ENCODE measurements at regions not wholly inside any gene's neighbourhood (a gene's known extent, or its start where the extent isn't known, plus 50 kb on each side); places are given as distances from the start of the nearest gene placed in this dataset.

GRCh38 chr3:168628549-168628948 lies 532.8 kb upstream of the GOLIM4 start:
- H3K4me3 ChIP-seq = no peak overlapping the region
- no peak for TF ChIP-seq CTCF (IDR thresholded peaks at IDR 0.05)
- no peak overlapping the region for H3K27ac ChIP-seq
- DNase-seq (ENCODE audit: low spot score) = no peak

GRCh38 chr3:168625477-168625876 lies 529.8 kb upstream of the GOLIM4 start:
- DNase-seq (ENCODE audit: low spot score) = no peak
- H3K4me3 ChIP-seq = no peak overlapping the region
- no peak for TF ChIP-seq CTCF (IDR thresholded peaks at IDR 0.05)
- no peak overlapping the region for H3K27ac ChIP-seq

DNA sequence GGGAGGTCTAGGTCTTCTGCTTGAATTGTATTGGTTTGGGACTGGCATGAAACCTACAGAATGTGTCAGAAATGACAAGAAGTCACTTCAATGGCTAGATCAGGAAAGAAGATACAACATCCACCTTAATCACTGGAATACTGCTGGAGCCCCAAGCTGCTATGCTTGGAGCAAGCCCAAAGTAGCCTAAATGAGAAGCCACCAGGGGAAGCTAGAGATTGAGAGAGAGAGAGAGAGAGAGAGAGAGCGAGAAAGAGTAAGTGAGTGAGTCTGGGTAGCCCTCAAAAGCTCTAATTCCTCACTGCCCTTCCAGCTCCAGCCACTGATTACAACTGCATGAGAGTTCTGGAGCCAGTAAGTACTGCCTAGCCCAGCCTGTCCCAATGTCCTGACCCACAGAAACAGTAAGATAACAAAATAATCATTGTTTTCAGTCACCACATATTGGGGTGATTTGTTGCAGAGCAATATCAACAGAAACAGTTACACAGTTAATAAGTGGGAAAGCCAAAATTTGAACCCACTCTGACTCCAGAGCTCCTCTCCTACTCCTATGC lies 529.2 kb upstream of the GOLIM4 start:
- TF ChIP-seq CTCF (IDR thresholded peaks at IDR 0.05) = no peak
- no peak for DNase-seq (ENCODE audit: low spot score)
- Histone ChIP-seq H3K27ac (no peak overlapping the region), H3K4me3 (no peak overlapping the region)

GRCh38 chr3:168624195-168624594 lies 528.5 kb upstream of the GOLIM4 start:
- no peak overlapping the region for H3K27ac ChIP-seq
- no peak for TF ChIP-seq CTCF (IDR thresholded peaks at IDR 0.05)
- DNase-seq (ENCODE audit: low spot score) = no peak
- H3K4me3 ChIP-seq = no peak overlapping the region

GRCh38 chr3:168622795-168623194 lies 527.1 kb upstream of the GOLIM4 start:
- no peak for TF ChIP-seq CTCF (IDR thresholded peaks at IDR 0.05)
- H3K4me3 ChIP-seq = no peak overlapping the region
- no peak for DNase-seq (ENCODE audit: low spot score)
- no peak overlapping the region for H3K27ac ChIP-seq

GRCh38 chr3:168620854-168621253 lies 525.1 kb upstream of the GOLIM4 start:
- TF ChIP-seq CTCF (IDR thresholded peaks at IDR 0.05) = no peak
- DNase-seq (ENCODE audit: low spot score) = no peak
- Histone ChIP-seq H3K4me3 (no peak overlapping the region), H3K27ac (no peak overlapping the region)

DNA sequence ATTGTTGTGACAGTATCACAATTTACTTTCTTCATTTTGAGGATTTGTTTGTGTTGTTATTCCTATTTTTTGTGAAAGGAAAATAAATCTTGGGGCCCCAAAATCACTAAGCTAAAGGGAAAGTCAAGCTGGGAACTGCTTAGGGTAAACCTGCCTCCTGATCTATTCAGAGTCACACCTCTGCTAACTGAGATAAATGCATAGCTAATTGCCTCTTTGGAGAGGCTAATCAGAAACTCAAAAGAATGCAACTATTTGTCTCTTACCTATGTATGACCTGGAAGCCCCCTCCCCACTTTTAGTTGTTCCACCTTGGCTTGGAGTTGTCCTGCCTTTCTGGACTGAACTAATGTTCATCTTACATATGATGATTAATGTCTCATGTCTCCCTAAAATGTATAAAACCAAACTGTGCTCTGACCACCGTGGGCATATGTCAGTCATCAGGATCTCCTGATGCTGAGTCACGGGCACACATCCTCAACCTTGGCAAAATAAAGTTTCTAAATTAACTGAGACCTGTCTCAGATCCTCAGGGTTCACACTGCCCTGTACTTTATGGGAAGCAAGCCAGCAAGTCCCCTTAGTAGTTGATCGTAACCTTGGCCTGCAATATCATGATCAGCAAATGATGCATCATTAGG lies 523.2 kb upstream of the GOLIM4 start:
- TF ChIP-seq CTCF (IDR thresholded peaks at IDR 0.05) = no peak
- no peak overlapping the region for H3K4me3 ChIP-seq
- no peak for DNase-seq (ENCODE audit: low spot score)
- no peak overlapping the region for H3K27ac ChIP-seq

Measured in coronary artery (tissue), 2 donors.